HG02642 (cell line): ENCODE measurements at regions not wholly inside any gene's neighbourhood (a gene's known extent, or its start where the extent isn't known, plus 50 kb on each side); places are given as distances from the start of the nearest gene placed in this dataset.
"Not testable (repeated sequence)": the region's sequence is repeated elsewhere in the genome, so short reads cannot be mapped to it uniquely, and the experiment has no call there.

Experiments
- ATAC-seq: cut with Tn5 transposase; IDR thresholded peaks from one replicate; pipeline ENCODE4 v1.9.1; 2021; ENCODE audit warnings: mild to moderate bottlenecking; ENCODE audit not compliant: unreplicated experiment, poor library complexity

GRCh38 chr4:19657856-19658255 lies 593.8 kb upstream of the SLIT2 start:
- ATAC-seq: no peak

DNA sequence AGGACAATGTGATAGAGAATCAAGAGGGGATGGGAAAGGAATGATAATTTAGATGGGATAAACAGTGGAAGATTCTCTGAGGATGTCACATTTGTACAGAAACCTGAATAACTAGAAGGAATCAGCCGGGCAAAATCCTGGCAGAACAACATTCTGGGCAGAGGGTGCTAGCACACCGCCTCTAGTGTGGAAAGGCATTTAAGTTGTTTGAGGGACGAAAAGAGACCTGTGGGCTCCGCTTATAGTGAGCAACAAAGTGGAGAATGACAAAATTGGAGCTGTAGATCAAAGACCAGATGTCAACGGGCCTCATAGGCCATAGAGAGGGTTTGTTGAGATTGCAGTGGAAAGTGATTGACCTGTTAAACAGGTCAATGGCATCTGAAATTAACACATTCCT lies 596.0 kb upstream of the SLIT2 start:
- no peak for ATAC-seq

DNA sequence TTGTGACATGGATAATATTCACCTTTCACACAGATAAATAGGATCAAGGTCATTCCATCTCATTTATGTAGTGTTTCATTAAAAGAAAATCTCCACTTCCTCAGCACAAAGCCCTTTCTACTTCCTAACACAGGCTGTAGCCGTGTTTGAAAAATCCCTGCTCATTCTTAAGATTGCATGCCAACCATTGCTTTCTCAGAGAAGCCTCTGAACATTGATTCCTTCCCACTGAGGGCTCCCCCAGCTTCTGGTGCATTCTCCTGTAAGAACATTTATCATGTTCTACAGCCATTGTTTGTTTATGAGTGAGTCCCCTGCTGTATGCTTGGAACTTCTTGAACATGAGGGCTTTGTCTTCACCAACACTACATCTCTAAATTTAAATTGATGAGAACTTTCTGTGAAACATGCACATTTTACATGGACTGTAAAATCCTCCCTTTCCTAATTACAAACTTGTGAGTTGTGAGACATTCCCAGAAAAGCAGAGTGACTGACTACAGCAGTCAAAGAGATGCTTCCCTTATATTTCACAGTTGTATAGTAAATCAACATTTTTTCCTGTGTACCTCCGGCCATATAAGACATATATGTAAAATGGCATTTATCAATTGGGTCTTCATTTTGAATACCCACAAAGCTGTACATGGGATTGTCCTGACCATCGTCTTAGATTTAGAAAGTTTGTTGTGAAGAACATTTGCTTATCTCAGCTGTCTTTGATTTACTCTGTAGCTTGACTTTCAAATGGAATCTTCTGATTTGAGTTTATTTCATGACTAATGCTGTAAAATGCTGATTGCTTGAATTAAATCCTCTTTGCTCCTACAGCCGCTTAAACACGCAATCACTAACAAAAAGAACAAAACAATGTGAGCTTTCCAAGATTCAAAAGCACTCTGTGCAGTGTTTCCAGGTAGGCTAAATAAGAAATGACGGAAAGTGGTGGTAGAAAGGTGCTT lies 600.5 kb upstream of the SLIT2 start:
- ATAC-seq: no peak

GRCh38 chr4:19645589-19645988 lies 606.1 kb upstream of the SLIT2 start:
- no peak for ATAC-seq

DNA sequence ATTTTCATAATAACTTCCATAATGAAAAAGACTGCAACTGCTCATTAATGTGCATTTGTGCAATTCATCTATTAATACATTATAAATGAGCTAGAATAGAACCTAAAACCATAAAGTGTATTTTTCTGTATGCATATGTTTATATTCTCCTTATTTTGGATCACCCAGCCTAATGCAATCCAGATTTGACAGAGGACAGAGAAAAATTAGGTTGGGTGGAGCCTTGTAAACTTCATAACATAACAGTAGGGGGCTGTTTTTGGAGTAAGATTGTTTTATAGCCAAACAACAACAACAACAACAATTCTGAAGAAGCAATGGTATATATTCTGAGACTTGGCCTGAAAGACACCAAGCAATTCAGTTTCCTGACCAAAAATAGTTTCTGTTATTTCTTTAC lies 615.3 kb upstream of the SLIT2 start:
- ATAC-seq: no peak

DNA sequence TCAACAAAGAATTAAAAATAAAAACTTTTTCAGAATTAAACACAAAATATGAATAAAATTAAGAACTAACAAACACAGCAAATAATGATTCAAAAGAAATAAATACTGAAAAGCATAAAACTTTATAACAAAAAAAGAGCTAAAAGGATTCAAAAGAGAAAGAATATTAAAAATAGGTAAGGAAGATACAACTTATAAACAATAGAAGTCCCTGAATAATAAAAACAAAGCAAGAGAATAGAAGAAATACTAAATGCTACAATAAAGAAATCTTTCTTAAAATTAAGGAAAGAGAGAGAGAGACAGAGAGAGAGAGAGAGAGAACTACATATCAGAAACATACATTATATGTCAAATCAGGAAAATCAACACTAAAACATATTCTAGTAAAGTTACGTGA lies 619.9 kb upstream of the SLIT2 start:
- ATAC-seq: no peak

GRCh38 chr4:19623866-19624265 lies 627.8 kb upstream of the SLIT2 start:
- ATAC-seq: no peak

DNA sequence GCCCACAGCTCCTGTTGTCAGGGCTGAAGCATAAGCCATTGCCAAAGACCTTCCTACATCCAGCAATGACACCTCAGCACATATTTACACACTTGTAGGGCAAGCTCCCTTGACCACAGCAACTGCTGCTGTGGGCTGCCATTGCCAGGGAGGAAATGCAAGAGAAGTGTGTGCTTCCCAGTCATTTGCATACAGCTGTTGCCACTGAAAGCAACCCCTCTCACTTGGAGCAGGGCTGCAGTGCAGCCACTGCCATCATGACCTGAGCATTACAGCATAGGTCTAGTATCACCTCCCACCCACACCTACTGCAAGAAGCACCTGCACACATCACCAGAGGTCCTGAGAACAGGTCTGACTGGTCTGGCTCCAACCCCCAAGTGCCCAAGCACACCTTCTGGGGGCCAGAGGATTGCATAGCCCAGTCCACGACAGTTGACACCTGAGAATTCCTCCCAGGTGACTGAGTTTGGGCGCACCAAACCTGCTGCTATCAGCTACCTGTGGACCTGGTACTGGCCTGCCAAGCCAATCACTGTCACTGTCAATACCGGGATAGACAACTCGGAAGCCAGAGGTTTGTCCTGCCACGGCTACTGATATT lies 636.5 kb upstream of the SLIT2 start:
- no peak for ATAC-seq

DNA sequence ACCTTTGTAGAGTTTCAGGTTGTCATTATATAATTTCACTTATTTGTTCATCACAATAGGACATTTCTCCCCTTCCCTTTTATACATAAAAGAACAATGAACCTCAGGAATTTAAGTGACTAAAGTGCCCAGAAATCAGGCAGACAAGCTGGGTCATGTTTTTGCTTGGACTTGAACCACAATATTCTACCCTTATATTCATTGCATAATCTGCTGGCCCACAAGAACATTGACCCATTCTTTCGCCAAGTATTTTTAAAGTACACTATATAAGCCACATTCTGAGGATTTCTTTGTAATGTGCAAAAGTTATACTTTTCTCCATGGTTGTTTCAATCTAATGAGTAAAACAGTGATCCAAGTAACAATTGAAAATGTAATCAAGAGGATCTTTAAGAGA lies 637.5 kb upstream of the SLIT2 start:
- ATAC-seq: no peak

DNA sequence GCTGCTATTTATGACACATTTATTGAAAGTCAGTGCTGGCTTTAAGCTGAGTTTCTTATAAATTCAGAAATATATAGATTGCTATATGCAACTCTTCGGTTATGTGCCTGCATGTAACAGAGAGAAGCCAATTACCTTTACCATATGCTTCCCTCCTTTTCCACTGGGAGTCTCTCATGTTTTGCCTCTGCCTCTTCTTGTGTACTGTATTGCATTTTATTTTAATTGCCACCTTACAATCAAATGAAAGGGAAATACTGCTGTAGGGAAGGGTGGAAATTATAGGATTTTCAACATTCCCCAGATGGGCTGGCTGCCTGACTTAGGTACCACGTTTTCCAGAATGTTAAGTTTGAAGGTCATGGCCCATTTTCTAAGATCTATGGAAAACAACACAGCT lies 655.4 kb upstream of the SLIT2 start:
- ATAC-seq: no peak

- ATAC-seq: no peak
Measured at GRCh38 chr4:19592391-19592790, 659.3 kb upstream of the SLIT2 start.

- ATAC-seq: no peak
Measured at GRCh38 chr4:19583827-19584569, 667.7 kb upstream of the SLIT2 start.

DNA sequence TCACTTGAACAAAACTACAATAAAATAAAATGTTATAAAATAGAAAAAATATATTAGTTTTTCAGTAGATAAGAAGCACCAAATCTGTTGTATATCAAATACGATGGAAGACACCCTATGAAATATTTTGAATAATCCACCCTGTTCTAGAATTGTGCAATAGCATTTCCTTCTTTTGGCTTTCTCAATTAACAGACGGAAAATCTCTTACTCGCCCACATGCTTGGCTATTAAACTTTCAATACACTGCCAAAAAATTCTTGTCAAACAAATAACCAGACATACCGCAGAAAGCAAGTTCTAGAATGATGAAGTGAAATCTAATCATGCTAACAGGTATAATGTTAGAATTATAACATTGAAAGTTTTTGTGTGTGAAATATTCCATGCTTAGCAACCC lies 671.6 kb upstream of the SLIT2 start:
- ATAC-seq: no peak

GRCh38 chr4:19579608-19580007 lies 672.1 kb upstream of the SLIT2 start:
- ATAC-seq: no peak

DNA sequence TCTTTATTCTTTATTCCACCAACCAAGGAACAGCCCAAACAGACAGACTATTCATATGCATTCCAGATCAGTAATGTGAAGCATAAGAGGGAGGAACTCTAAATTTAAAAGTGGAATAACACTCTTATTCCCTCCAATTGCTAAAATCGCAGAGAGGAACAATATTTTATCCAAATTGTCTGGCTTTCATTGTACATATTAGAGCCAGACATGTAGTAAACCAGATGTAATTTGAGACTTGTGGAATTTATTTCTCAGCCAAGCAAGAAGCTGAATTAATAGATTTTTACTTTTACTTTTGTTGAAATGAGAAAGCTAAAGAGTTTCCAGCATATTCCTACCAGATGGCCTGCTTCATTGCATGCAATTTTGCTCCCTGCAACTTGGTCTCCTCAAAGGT lies 674.6 kb upstream of the SLIT2 start:
- no peak for ATAC-seq

DNA sequence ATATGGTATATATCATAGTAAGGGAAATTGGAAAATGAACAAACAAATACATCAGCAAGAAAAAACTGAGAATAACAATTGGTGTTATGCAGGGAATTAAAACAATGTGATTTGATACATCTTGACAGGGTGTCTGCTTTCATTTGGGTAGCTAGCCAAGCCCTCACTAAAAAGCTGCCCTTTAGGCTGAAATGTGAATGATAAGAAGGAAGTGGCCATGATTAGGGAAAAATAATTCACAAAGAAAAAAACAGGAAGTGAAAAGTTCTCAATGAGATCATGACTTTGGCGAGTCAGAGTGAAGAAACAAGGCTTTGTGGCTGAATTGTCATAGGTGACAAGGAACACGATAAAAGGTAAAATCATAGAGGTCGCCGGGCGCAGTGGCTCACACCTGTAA lies 675.8 kb upstream of the SLIT2 start:
- ATAC-seq: no peak

DNA sequence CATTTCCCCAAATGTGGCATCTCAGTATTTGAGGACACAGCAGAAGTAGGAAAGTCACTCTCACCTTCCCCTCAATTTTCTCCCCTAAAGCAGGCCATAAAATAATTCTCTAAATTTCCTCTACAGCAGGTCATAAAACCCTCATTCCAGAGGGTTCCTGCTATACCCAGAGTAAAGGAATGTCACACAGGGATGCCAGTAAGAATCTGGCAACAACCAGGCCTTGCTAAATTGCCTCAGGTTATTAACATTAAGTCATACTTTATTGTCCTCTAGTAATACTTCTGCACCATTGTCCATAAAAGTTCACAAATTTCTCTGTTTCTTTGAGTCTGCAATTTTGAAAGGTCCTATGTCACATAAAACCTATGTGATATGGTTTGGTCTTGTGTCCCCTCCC lies 685.7 kb upstream of the SLIT2 start:
- no peak for ATAC-seq

- ATAC-seq: no peak
Measured at GRCh38 chr4:19562456-19562855, 689.2 kb upstream of the SLIT2 start.

GRCh38 chr4:19557161-19557560 lies 694.5 kb upstream of the SLIT2 start:
- no peak for ATAC-seq

GRCh38 chr4:19556276-19556675 lies 695.4 kb upstream of the SLIT2 start:
- not testable (repeated sequence) for ATAC-seq

DNA sequence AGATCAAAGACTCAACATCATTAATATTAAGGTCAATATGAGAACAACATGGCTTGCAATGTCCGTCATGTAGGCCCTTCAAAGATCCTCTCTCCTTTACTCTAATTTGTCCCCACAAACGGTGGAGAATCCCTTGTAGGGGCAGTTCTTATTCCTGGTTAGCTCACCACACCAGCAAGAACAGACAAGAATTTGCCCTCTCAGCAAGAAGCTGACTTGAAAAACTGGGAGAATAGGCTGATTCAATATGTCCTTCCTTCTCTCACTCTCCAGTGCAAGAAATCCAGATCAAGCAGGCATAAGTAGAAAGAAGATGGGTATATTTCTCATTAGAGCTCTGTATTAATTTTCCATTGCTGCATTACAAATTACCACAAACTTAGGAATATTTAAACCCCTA lies 704.2 kb upstream of the SLIT2 start:
- ATAC-seq: no peak
